ENCODE measurements at regions not wholly inside any gene's neighbourhood (a gene's known extent, or its start where the extent isn't known, plus 50 kb on each side); places are given as distances from the start of the nearest gene placed in this dataset.

GRCh38 chr1:87715052-87715451, 386.4 kb downstream of the LMO4 start:
- Histone ChIP-seq H3K36me3 (no peaks in the 10 kb centered on the region), H3K27ac (no peak overlapping the region), H3K4me3 (no peak overlapping the region), H3K4me1 (no peaks in the 10 kb centered on the region), H3K9me3 (no peaks in the 10 kb centered on the region), H3K27me3 (no peaks in the 10 kb centered on the region)
- DNase-seq (ENCODE audit: extremely low spot score in 2 of 2), result no peak
- no peak for TF ChIP-seq POLR2AphosphoS5 (IDR thresholded peaks at IDR 0.05; ENCODE audit: insufficient read depth in 1 of 2, low read depth in 1 of 2)
- no peak for TF ChIP-seq POLR2A (IDR thresholded peaks at IDR 0.05)
- TF ChIP-seq, protein P1, sequence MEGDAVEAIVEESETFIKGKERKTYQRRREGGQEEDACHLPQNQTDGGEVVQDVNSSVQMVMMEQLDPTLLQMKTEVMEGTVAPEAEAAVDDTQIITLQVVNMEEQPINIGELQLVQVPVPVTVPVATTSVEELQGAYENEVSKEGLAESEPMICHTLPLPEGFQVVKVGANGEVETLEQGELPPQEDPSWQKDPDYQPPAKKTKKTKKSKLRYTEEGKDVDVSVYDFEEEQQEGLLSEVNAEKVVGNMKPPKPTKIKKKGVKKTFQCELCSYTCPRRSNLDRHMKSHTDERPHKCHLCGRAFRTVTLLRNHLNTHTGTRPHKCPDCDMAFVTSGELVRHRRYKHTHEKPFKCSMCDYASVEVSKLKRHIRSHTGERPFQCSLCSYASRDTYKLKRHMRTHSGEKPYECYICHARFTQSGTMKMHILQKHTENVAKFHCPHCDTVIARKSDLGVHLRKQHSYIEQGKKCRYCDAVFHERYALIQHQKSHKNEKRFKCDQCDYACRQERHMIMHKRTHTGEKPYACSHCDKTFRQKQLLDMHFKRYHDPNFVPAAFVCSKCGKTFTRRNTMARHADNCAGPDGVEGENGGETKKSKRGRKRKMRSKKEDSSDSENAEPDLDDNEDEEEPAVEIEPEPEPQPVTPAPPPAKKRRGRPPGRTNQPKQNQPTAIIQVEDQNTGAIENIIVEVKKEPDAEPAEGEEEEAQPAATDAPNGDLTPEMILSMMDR (IDR thresholded peaks at IDR 0.05), result no peak
- intact Hi-C loops (cut with DNase I), result no loop called here

- H3K27ac ChIP-seq, result no peak overlapping the region
- no peaks in the 10 kb centered on the region for H3K27me3 ChIP-seq
- H3K4me3 ChIP-seq, result no peak overlapping the region
- H3K9me3 ChIP-seq, result no peaks in the 10 kb centered on the region
- no peak for DNase-seq (ENCODE audit: extremely low spot score in 2 of 2)
- H3K4me1 ChIP-seq, result no peaks in the 10 kb centered on the region
- no peak for TF ChIP-seq POLR2A (IDR thresholded peaks at IDR 0.05)
- TF ChIP-seq POLR2AphosphoS5 (IDR thresholded peaks at IDR 0.05; ENCODE audit: insufficient read depth in 1 of 2, low read depth in 1 of 2), result no peak
- TF ChIP-seq, protein P1 (IDR thresholded peaks at IDR 0.05), result no peak
- intact Hi-C loops (cut with DNase I), result no loop called here
- H3K36me3 ChIP-seq, result no peaks in the 10 kb centered on the region
Observed at GRCh38 chr1:87715471-87715870, 386.8 kb downstream of the LMO4 start.

GRCh38 chr1:87717157-87717670, 388.5 kb downstream of the LMO4 start:
- no peaks in the 10 kb centered on the region for H3K36me3 ChIP-seq
- no peaks in the 10 kb centered on the region for H3K4me1 ChIP-seq
- H3K9me3 ChIP-seq, result no peaks in the 10 kb centered on the region
- TF ChIP-seq POLR2AphosphoS5 (IDR thresholded peaks at IDR 0.05; ENCODE audit: insufficient read depth in 1 of 2, low read depth in 1 of 2), result no peak
- no peak for TF ChIP-seq POLR2A (IDR thresholded peaks at IDR 0.05)
- TF ChIP-seq, protein P1 (IDR thresholded peaks at IDR 0.05), result no peak
- no peak for DNase-seq (ENCODE audit: extremely low spot score in 2 of 2)
- H3K27me3 ChIP-seq, result no peaks in the 10 kb centered on the region
- H3K27ac ChIP-seq, result no peak overlapping the region
- intact Hi-C loops (cut with DNase I), result no loop called here
- no peak overlapping the region for H3K4me3 ChIP-seq

- Histone ChIP-seq H3K27me3 (no peaks in the 10 kb centered on the region), H3K36me3 (no peaks in the 10 kb centered on the region), H3K27ac (no peak overlapping the region), H3K4me3 (no peak overlapping the region), H3K4me1 (no peaks in the 10 kb centered on the region), H3K9me3 (no peaks in the 10 kb centered on the region)
- intact Hi-C loops (cut with DNase I), result no loop called here
- TF ChIP-seq, protein P1 (IDR thresholded peaks at IDR 0.05), result no peak
- TF ChIP-seq POLR2AphosphoS5 (IDR thresholded peaks at IDR 0.05; ENCODE audit: insufficient read depth in 1 of 2, low read depth in 1 of 2), result peak in 1 of 2 donors; percentile 55
- TF ChIP-seq POLR2A (IDR thresholded peaks at IDR 0.05), result no peak
- DNase-seq (ENCODE audit: extremely low spot score in 2 of 2), result no peak
Observed at GRCh38 chr1:87718241-87718950, 389.7 kb downstream of the LMO4 start.

GRCh38 chr1:87719658-87720057, 391.0 kb downstream of the LMO4 start:
- TF ChIP-seq, protein P1 (IDR thresholded peaks at IDR 0.05), result no peak
- TF ChIP-seq POLR2AphosphoS5 (IDR thresholded peaks at IDR 0.05; ENCODE audit: insufficient read depth in 1 of 2, low read depth in 1 of 2), result no peak
- no peak for TF ChIP-seq POLR2A (IDR thresholded peaks at IDR 0.05)
- Histone ChIP-seq H3K27me3 (no peaks in the 10 kb centered on the region), H3K36me3 (no peaks in the 10 kb centered on the region), H3K9me3 (no peaks in the 10 kb centered on the region), H3K4me1 (no peaks in the 10 kb centered on the region), H3K4me3 (no peak overlapping the region), H3K27ac (no peak overlapping the region)
- intact Hi-C loops (cut with DNase I), result no loop called here
- DNase-seq (ENCODE audit: extremely low spot score in 2 of 2), result no peak
